Activated CD4-positive, alpha-beta T cell treated with anti-CD3 and anti-CD28 coated beads, Interleukin-2, amount 10 ng/mL, durations not matched to agents 24 days and 14 days (primary cell): ENCODE measurements at regions not wholly inside any gene's neighbourhood (a gene's known extent, or its start where the extent isn't known, plus 50 kb on each side); places are given as distances from the start of the nearest gene placed in this dataset.
"Not testable (repeated sequence)": the region's sequence is repeated elsewhere in the genome, so short reads cannot be mapped to it uniquely, and the experiment has no call there.

ENCODE experiments used
- DNase-seq: peaks from one replicate; pipeline ENCODE4 v3.0.0; 2022
- H3K27ac Mint-ChIP-seq: one replicate; pipeline ENCODE4 v1.8.0; 2022; ENCODE audit warnings: mild to moderate bottlenecking, mixed read lengths
- H3K27me3 Mint-ChIP-seq: one replicate; pipeline ENCODE4 v1.8.0; 2022; ENCODE audit warnings: mixed read lengths
- H3K36me3 Mint-ChIP-seq: one replicate; pipeline ENCODE4 v1.8.0; 2022; ENCODE audit warnings: low read depth, mild to moderate bottlenecking, mixed read lengths
- H3K4me1 Mint-ChIP-seq: one replicate; pipeline ENCODE4 v1.8.0; 2021; ENCODE audit warnings: mixed read lengths
- H3K4me3 Mint-ChIP-seq: one replicate; pipeline ENCODE4 v1.8.0; 2022; ENCODE audit warnings: mild to moderate bottlenecking, moderate library complexity, mixed read lengths
- H3K9me3 Mint-ChIP-seq: one replicate; pipeline ENCODE4 v1.8.0; 2021; ENCODE audit warnings: mixed read lengths
- intact Hi-C: fragments of 100-400 bp; cut with micrococcal nuclease; formaldehyde crosslinking; loops from one replicate; pipeline ENCODE4 v1.15.1; 2023

GRCh38 chr11:86737230-86737629 lies 63.1 kb upstream of the PRSS23 start:
- H3K4me1 Mint-ChIP-seq: peaks cover 15% of the 10 kb centered on the region

DNA sequence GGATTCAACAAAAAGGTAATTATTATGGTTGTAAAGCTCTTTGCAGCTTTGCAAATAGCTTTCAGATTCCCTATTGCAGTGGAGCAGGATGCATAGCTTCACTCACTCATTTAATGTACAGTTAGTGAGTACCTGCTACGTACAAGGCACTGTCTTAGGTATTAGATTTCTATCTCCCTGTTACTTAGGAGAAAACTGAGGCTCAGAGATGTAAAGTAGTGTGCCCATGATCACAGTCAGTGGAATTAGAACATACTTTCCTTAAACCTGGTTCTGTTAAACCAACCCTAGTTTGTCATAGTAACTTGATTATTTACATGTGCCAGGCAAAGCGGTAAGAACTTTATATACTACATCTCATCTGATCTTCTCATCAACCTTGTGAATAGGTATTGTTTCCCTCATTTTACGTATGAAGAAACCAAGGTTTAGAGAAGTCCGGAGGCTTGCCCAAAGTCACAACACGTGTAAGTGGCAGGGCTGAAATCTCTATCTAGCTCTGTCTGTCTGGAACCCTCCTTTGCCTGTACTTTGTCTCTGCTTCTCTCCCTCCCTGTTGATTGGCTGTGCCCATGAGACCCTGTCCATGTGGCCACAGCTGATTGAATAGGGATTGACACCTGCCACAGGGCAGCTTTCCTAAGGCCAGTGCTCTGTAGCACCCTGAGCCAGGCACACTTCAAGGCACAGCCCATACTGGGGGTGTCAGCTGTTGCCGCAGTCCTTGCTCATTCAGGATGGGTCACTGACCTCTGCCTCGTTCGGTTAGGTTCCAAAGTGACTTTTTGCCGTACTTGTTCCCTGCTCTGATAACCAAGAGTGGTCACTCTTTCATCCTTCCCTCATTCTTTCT lies 63.8 kb upstream of the PRSS23 start:
- Mint-ChIP-seq H3K4me1 (peaks cover 9% of the 10 kb centered on the region), H3K27ac (no peak overlapping the region), H3K9me3 (no peaks in the 10 kb centered on the region), H3K4me3 (no peak overlapping the region), H3K27me3 (peaks cover 2% of the 10 kb centered on the region), H3K36me3 (no peaks in the 10 kb centered on the region)
- peak; percentile 35 for DNase-seq
- intact Hi-C loops: no loop called here

More at GRCh38 chr11:86737230-86737629, 63.1 kb upstream of the PRSS23 start:
- Mint-ChIP-seq H3K36me3 (no peaks in the 10 kb centered on the region), H3K9me3 (no peaks in the 10 kb centered on the region), H3K27me3 (peaks cover 2% of the 10 kb centered on the region), H3K27ac (no peak overlapping the region), H3K4me3 (no peak overlapping the region)
- intact Hi-C loops: no loop called here
- peak; percentile 33 for DNase-seq

DNA sequence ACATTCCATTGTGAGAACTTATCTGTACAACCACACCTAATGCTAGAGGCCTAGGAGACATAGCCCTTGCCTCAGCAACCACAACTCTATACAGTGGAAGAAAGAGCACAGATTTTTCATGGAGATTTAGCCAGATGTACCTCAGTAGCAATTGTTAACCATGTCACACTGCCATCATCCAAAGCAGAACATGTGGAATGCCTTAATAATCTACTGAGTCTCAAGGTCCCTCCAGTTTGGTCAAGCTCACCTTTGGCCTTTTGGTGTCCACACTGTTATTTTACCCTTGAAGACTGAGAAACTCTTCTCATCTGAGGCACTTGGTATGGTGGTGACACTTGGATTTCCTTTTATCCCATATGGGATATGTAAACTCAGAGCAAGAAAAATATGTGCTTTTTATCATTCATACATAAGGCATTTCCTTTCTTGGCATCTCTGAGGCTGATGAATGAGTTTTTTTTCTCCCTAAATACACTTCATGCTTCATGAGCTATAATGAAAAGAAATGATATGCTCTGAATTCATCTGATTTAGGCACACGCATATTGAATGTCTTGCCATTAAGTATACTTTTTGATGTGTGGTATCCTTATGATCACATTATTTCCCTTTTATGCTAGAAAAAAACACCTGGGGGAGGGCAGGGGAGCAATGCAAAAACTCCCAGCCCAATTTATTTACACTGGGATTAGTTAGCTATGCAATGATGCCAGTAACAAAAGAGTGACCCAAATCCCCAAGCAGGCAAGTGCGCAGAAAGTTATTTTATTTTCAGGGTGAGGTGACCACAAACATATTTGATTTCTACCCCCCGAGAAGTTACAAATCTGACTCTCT lies 63.3 kb upstream of the ME3 start:
- Mint-ChIP-seq H3K4me3 (no peak overlapping the region), H3K27ac (no peak overlapping the region), H3K4me1 (peaks cover 3% of the 10 kb centered on the region), H3K9me3 (no peaks in the 10 kb centered on the region), H3K27me3 (peaks cover 2% of the 10 kb centered on the region), H3K36me3 (no peaks in the 10 kb centered on the region)
- intact Hi-C loops: no loop called here
- peak; percentile 41 for DNase-seq

DNA sequence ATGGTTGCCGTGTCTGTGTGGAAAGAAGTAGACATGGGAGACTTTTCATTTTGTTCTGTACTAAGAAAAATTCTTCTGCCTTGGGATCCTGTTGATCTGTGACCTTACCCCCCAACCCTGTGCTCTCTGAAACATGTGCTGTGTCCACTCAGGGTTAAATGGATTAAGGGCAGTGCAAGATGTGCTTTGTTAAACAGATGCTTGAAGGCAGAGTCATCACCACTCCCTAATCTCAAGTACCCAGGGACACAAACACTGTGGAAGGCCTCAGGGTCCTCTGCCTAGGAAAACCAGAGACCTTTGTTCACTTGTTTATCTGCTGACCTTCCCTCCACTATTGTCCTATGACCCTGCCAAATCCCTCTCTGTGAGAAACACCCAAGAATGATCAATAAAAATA lies 60.3 kb upstream of the ME3 start:
- H3K9me3 Mint-ChIP-seq, H3K27me3 Mint-ChIP-seq, H3K4me3 Mint-ChIP-seq, DNase-seq, H3K36me3 Mint-ChIP-seq, H3K27ac Mint-ChIP-seq, intact Hi-C loops, H3K4me1 Mint-ChIP-seq: not testable (repeated sequence)

DNA sequence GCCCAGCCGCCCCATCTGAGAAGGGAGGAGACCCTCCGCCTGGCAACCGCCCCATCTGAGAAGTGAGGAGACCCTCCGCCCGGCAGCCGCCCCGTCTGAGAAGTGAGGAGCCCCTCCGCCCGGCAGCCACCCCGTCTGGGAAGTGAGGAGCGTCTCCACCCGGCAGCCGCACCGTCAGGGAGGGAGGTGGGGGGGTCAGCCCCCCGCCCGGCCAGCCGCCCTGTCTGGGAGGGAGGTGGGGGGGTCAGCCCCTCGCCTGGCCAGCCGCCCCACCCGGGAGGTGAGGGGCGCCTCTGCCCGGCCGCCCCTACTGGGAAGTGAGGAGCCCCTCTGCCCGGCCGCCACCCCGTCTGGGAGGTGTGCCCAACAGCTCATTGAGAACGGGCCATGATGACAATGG lies 59.9 kb upstream of the ME3 start:
- H3K27ac Mint-ChIP-seq, H3K27me3 Mint-ChIP-seq, H3K9me3 Mint-ChIP-seq, H3K4me3 Mint-ChIP-seq, H3K4me1 Mint-ChIP-seq, H3K36me3 Mint-ChIP-seq, intact Hi-C loops, DNase-seq: not testable (repeated sequence)

GRCh38 chr11:86729576-86729975 lies 57.2 kb upstream of the ME3 start:
- H3K4me3 Mint-ChIP-seq, DNase-seq, H3K27ac Mint-ChIP-seq, intact Hi-C loops, H3K4me1 Mint-ChIP-seq, H3K36me3 Mint-ChIP-seq, H3K9me3 Mint-ChIP-seq, H3K27me3 Mint-ChIP-seq: not testable (repeated sequence)

GRCh38 chr11:86728562-86728961 lies 56.1 kb upstream of the ME3 start:
- Mint-ChIP-seq H3K27me3 (peaks cover under 1% of the 10 kb centered on the region), H3K4me1 (no peaks in the 10 kb centered on the region), H3K27ac (no peak overlapping the region), H3K4me3 (no peak overlapping the region), H3K9me3 (peaks cover 3% of the 10 kb centered on the region), H3K36me3 (no peaks in the 10 kb centered on the region)
- no peak for DNase-seq
- intact Hi-C loops: no loop called here

DNA sequence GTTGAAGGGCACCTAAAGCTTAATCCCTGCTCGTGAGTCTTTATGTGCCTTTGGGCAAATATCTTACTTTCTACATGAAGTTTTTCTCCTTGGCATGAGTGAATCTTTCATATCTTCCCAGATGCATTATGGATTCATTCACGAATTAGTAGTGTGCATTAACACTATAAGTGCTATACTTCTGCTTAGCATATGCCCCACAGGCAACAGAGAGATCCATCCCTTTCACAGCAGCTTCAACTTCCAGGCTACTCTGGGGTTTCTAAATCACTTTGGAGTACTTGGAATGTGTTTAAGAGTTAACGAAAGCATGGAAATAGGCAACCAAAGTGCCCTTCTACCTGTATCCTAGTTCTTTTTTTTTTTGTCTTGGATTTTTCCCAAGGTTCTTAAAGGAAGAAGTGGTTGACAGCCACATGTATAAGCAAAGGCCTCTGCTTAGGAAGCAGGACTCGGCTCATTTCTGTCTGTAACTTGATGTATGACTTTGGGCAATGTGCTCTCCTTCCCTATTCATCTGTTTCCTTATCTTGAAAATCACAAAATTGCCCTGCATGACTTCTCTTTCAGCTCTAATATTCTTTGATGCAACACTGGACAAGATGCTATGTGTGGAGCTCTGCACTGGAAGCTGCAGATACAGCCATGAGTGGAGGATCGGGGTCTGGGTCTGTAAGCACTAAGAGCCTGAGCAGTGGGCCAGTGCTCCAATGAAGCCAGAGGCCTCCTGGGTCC lies 54.5 kb upstream of the ME3 start:
- peaks cover 2% of the 10 kb centered on the region for H3K27me3 Mint-ChIP-seq
- no peak overlapping the region for H3K27ac Mint-ChIP-seq
- H3K9me3 Mint-ChIP-seq: peaks cover 3% of the 10 kb centered on the region

GRCh38 chr11:86726118-86726753 lies 53.8 kb upstream of the ME3 start:
- DNase-seq: peak; percentile 41
- no peaks in the 10 kb centered on the region for H3K36me3 Mint-ChIP-seq
- H3K27me3 Mint-ChIP-seq: peaks cover 2% of the 10 kb centered on the region

More for the DNA sequence above, 54.5 kb upstream of the ME3 start:
- intact Hi-C loops: no loop called here
- Mint-ChIP-seq H3K36me3 (no peaks in the 10 kb centered on the region), H3K4me1 (no peaks in the 10 kb centered on the region), H3K4me3 (no peak overlapping the region)
- peak; percentile 44 for DNase-seq

DNA sequence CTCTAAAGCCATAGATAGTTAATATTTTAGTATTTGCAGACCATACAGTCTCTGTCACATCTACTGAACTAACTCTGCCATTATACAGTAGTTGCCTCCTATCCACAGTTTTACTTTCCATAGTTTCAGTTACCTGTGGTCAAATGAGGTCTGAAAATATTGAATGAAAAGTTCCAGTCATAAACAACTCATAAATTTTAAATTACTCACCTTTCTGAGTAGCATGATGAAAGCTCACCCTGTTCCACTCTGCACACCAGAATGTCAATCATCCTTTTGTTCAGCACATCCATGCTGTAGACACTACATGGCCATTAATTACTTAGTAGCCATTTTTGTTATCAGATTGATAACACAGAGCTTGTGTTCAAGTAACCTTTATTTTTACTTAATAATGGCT lies 51.7 kb upstream of the ME3 start:
- Mint-ChIP-seq H3K4me3 (no peak overlapping the region), H3K27me3 (peaks cover 3% of the 10 kb centered on the region), H3K9me3 (peaks cover 13% of the 10 kb centered on the region), H3K36me3 (no peaks in the 10 kb centered on the region), H3K4me1 (no peaks in the 10 kb centered on the region), H3K27ac (no peak overlapping the region)
- no peak for DNase-seq
- intact Hi-C loops: no loop called here

More at GRCh38 chr11:86726118-86726753, 53.8 kb upstream of the ME3 start:
- H3K9me3 Mint-ChIP-seq: peaks cover 8% of the 10 kb centered on the region
- intact Hi-C loops: no loop called here
- no peak overlapping the region for H3K4me3 Mint-ChIP-seq
- no peaks in the 10 kb centered on the region for H3K4me1 Mint-ChIP-seq
- H3K27ac Mint-ChIP-seq: no peak overlapping the region

DNA sequence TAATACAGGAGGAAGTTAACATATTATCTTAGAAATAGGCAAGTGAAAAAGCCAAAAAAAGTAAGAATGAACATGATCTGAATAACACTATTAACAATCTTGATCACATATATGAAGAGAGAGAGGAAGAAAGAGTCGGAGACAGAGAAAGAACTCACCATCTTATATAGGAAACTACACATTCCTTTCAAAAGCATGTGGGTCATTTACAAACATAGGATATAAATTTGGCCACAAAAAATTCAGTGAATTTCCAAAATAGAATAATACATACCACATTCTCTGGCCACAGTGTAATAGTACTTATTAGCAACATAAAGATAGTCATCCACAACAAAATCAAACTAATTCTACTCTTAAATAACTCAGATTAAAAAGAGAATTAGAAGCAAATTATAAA lies 50.9 kb upstream of the ME3 start:
- Mint-ChIP-seq H3K36me3 (no peaks in the 10 kb centered on the region), H3K4me3 (no peak overlapping the region), H3K27ac (no peak overlapping the region), H3K27me3 (peaks cover 8% of the 10 kb centered on the region), H3K9me3 (peaks cover 18% of the 10 kb centered on the region), H3K4me1 (no peaks in the 10 kb centered on the region)
- no peak for DNase-seq
- intact Hi-C loops: no loop called here

GRCh38 chr11:86722748-86723147 lies 50.3 kb upstream of the ME3 start:
- intact Hi-C loops: no loop called here
- Mint-ChIP-seq H3K36me3 (no peaks in the 10 kb centered on the region), H3K27me3 (peaks cover 8% of the 10 kb centered on the region), H3K27ac (no peak overlapping the region), H3K4me3 (no peak overlapping the region), H3K4me1 (no peaks in the 10 kb centered on the region), H3K9me3 (peaks cover 18% of the 10 kb centered on the region)
- no peak for DNase-seq
